H1 (cell line): ENCODE measurements at regions not wholly inside any gene's neighbourhood (a gene's known extent, or its start where the extent isn't known, plus 50 kb on each side); places are given as distances from the start of the nearest gene placed in this dataset.

Source experiments
- BACH1 ChIP-seq: IDR thresholded peaks from 2 replicates; pipeline ENCODE4 v1.6.1; 2012; ENCODE audit warnings: low read length, improper control_type of control experiment
- FOSL1 ChIP-seq: IDR thresholded peaks from 2 replicates; pipeline ENCODE4 v1.6.1; 2011; ENCODE audit warnings: mild to moderate bottlenecking, low read depth, low read length, moderate library complexity; ENCODE audit not compliant: insufficient read depth
- POLR2A ChIP-seq, 2 experiments: IDR thresholded peaks; 1 replicate in 1 of 2; 2 replicates in 1 of 2; pipeline ENCODE4 v1.6.1; 2011; ENCODE audit warnings: low read depth in 2 of 2, low read length in 2 of 2, mild to moderate bottlenecking in 2 of 2; ENCODE audit errors: control extremely low read depth in 1 of 2
- POLR2AphosphoS5 ChIP-seq: IDR thresholded peaks from 2 replicates; pipeline ENCODE4 v1.6.1; 2011; ENCODE audit warnings: low read depth, low read length
- SAP30 ChIP-seq: fragments of 300-600 bp; sonication (generic); IDR thresholded peaks from 2 replicates; pipeline ENCODE4 v1.7.1; 2012; ENCODE audit warnings: low read length, moderate library complexity, mild to moderate bottlenecking, inconsistent platforms; ENCODE audit not compliant: insufficient read depth, insufficient replicate concordance
- SP1 ChIP-seq: IDR thresholded peaks from 2 replicates; pipeline ENCODE4 v1.6.1; 2011; ENCODE audit warnings: low read depth, low read length

DNA sequence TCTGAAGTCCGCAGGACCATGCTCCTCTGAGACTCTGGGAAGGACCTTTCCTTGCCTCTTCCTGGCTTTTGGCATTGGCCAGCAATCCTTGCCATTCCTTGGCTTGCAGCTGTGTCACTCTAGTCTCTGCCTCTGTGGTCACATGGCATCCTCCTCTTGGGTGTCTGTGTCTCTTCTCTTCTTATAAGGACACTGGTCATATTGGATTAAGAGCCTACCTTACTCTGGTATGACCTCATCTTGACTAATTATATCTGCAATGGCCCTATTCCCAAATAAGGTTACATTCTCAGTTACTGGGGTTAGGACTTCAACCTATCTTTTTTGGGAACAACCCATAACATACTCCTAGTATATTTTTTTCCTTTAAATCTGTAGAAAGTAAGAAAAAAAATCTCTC lies 49.9 kb upstream of the GTSF1L start:
- no peak for TF ChIP-seq POLR2AphosphoS5
- no peak for TF ChIP-seq SAP30
- TF ChIP-seq BACH1, result no peak
- TF ChIP-seq SP1, result no peak
- no peak for TF ChIP-seq FOSL1
- TF ChIP-seq POLR2A (IDR thresholded peaks at IDR 0.05; ENCODE audit: control extremely low read depth in 1 of 2, low read depth in 2 of 2, low read length in 2 of 2), result no peak
